Neural progenitor cell (in vitro differentiated cells): ENCODE measurements at regions not wholly inside any gene's neighbourhood (a gene's known extent, or its start where the extent isn't known, plus 50 kb on each side); places are given as distances from the start of the nearest gene placed in this dataset.
A peak's percentile ranks its signal among the peaks of the same experiment; 100 is the strongest.

Source experiments
- DNase-seq: peaks from one replicate; pipeline ENCODE4 v3.0.0-alpha.2; 2016; ENCODE audit warnings: low spot score
- H2AFZ ChIP-seq: fragments of 200-600 bp; sonication (generic); replicated peaks from 2 replicates; pipeline ENCODE4 v1.6.1; 2016; ENCODE audit warnings: antibody characterized with exemption
- H3F3A ChIP-seq: fragments of 200-600 bp; sonication (generic); 2 replicates; pipeline ENCODE4 v1.6.1; 2016; ENCODE audit warnings: antibody characterized with exemption, low read depth
- H3K27ac ChIP-seq: fragments of 200-600 bp; sonication (generic); 2 replicates; pipeline ENCODE4 v1.5.1; 2016; ENCODE audit warnings: mild to moderate bottlenecking
- H3K27me3 ChIP-seq: fragments of 200-600 bp; sonication (generic); 2 replicates; pipeline ENCODE4 v1.6.1; 2016; ENCODE audit warnings: mild to moderate bottlenecking, moderate library complexity
- H3K36me3 ChIP-seq: fragments of 200-600 bp; sonication (generic); 2 replicates; pipeline ENCODE4 v1.5.1; 2016
- H3K4me1 ChIP-seq: fragments of 200-600 bp; sonication (generic); 2 replicates; pipeline ENCODE4 v1.6.1; 2016; ENCODE audit warnings: mixed run types
- H3K4me2 ChIP-seq: fragments of 200-600 bp; sonication (generic); 2 replicates; pipeline ENCODE4 v1.6.1; 2016
- H3K4me3 ChIP-seq: fragments of 200-600 bp; sonication (generic); 2 replicates; pipeline ENCODE4 v1.5.1; 2016
- H3K79me2 ChIP-seq: fragments of 200-600 bp; sonication (generic); 2 replicates; pipeline ENCODE4 v1.6.1; 2016; ENCODE audit warnings: low read depth
- H3K9ac ChIP-seq: fragments of 200-600 bp; sonication (generic); 2 replicates; pipeline ENCODE4 v1.6.1; 2016
- H3K9me3 ChIP-seq: fragments of 200-600 bp; sonication (generic); 2 replicates; pipeline ENCODE4 v1.5.1; 2016; ENCODE audit warnings: low read depth
- H4K20me1 ChIP-seq: fragments of 200-600 bp; sonication (generic); 2 replicates; pipeline ENCODE4 v1.6.1; 2016; ENCODE audit warnings: low read depth
- H3K27ac Mint-ChIP-seq: 3 replicates; pipeline ENCODE4 v1.8.0; 2021; ENCODE audit warnings: mixed read lengths
- H3K27me3 Mint-ChIP-seq: 2 replicates; pipeline ENCODE4 v1.8.0; 2022; ENCODE audit warnings: low read depth, mild to moderate bottlenecking, inconsistent platforms, moderate library complexity, mixed read lengths; ENCODE audit not compliant: insufficient read depth
- H3K36me3 Mint-ChIP-seq: 3 replicates; pipeline ENCODE4 v1.8.0; 2021; ENCODE audit warnings: mixed read lengths
- H3K4me1 Mint-ChIP-seq: 3 replicates; pipeline ENCODE4 v1.8.0; 2021; ENCODE audit warnings: mixed read lengths
- H3K4me3 Mint-ChIP-seq: 3 replicates; pipeline ENCODE4 v1.8.0; 2021; ENCODE audit warnings: mild to moderate bottlenecking, moderate library complexity, mixed read lengths
- H3K9me3 Mint-ChIP-seq: 3 replicates; pipeline ENCODE4 v1.8.0; 2020; ENCODE audit warnings: mixed read lengths
- CTCF ChIP-seq: fragments of 200-600 bp; sonication (generic); IDR thresholded peaks from 2 replicates; pipeline ENCODE4 v1.5.1; 2017; ENCODE audit warnings: antibody characterized with exemption, mild to moderate bottlenecking
- EZH2 ChIP-seq: fragments of 200-600 bp; sonication (generic); IDR thresholded peaks from 2 replicates; pipeline ENCODE4 v1.6.1; 2017; ENCODE audit warnings: antibody characterized with exemption, mild to moderate bottlenecking, moderate library complexity
- EZH2phosphoT487 ChIP-seq: fragments of 200-600 bp; sonication (generic); IDR thresholded peaks from 2 replicates; pipeline ENCODE4 v1.6.1; 2017; ENCODE audit warnings: antibody characterized with exemption

- H3K27me3 ChIP-seq = no peaks in the 10 kb centered on the region
- Mint-ChIP-seq H3K27me3 (peaks cover 3% of the 10 kb centered on the region), H3K27ac (no peak overlapping the region), H3K9me3 (peaks cover 4% of the 10 kb centered on the region), H3K4me1 (peaks cover 26% of the 10 kb centered on the region), H3K36me3 (no peaks in the 10 kb centered on the region), H3K4me3 (no peak overlapping the region)
- H3K36me3 ChIP-seq = no peaks in the 10 kb centered on the region
- no peak overlapping the region for H2AFZ ChIP-seq
- H4K20me1 ChIP-seq = no peaks in the 10 kb centered on the region
- TF ChIP-seq EZH2phosphoT487 (no peak), CTCF (no peak), EZH2 (no peak)
- H3K9ac ChIP-seq = no peak overlapping the region
- H3K27ac ChIP-seq = no peak overlapping the region
- H3K4me1 ChIP-seq = peaks cover 14% of the 10 kb centered on the region
- H3K9me3 ChIP-seq = no peaks in the 10 kb centered on the region
- no peak overlapping the region for H3K4me3 ChIP-seq
- H3F3A ChIP-seq = peaks cover 7% of the 10 kb centered on the region
- no peak for DNase-seq
- H3K4me2 ChIP-seq = no peak overlapping the region
- no peaks in the 10 kb centered on the region for H3K79me2 ChIP-seq
Measured at GRCh38 chr2:234272069-234272850, 221.8 kb downstream of the SPP2 start.

- Histone ChIP-seq H4K20me1 (no peaks in the 10 kb centered on the region), H3K27ac (no peak overlapping the region), H3K9me3 (no peaks in the 10 kb centered on the region), H3K27me3 (no peaks in the 10 kb centered on the region), H3K36me3 (no peaks in the 10 kb centered on the region), H3K79me2 (no peaks in the 10 kb centered on the region), H3K4me3 (no peak overlapping the region), H3F3A (peaks cover 7% of the 10 kb centered on the region), H3K4me2 (no peak overlapping the region), H3K9ac (no peak overlapping the region), H3K4me1 (peaks cover 14% of the 10 kb centered on the region), H2AFZ (no peak overlapping the region)
- DNase-seq = no peak
- Mint-ChIP-seq H3K9me3 (peaks cover 4% of the 10 kb centered on the region), H3K4me1 (peaks cover 26% of the 10 kb centered on the region), H3K27ac (no peak overlapping the region), H3K27me3 (peaks cover 3% of the 10 kb centered on the region), H3K36me3 (no peaks in the 10 kb centered on the region), H3K4me3 (no peak overlapping the region)
- TF ChIP-seq EZH2 = no peak
- no peak for TF ChIP-seq EZH2phosphoT487
- TF ChIP-seq CTCF = no peak
Measured at GRCh38 chr2:234271338-234271737, 220.8 kb downstream of the SPP2 start.

- peak overlapping the region; percentile 17 for H2AFZ ChIP-seq
- H3K4me1 ChIP-seq = no peaks in the 10 kb centered on the region
- H3K9ac ChIP-seq = no peak overlapping the region
- Mint-ChIP-seq H3K36me3 (no peaks in the 10 kb centered on the region), H3K27me3 (peaks cover 5% of the 10 kb centered on the region), H3K4me3 (no peak overlapping the region), H3K27ac (no peak overlapping the region), H3K4me1 (peaks cover 14% of the 10 kb centered on the region), H3K9me3 (peaks cover 4% of the 10 kb centered on the region)
- no peak for DNase-seq
- no peaks in the 10 kb centered on the region for H3K27me3 ChIP-seq
- no peak for TF ChIP-seq CTCF
- TF ChIP-seq EZH2 = no peak
- no peak for TF ChIP-seq EZH2phosphoT487
- no peaks in the 10 kb centered on the region for H3F3A ChIP-seq
- H3K36me3 ChIP-seq = no peaks in the 10 kb centered on the region
- H3K4me2 ChIP-seq = no peak overlapping the region
- no peak overlapping the region for H3K4me3 ChIP-seq
- no peaks in the 10 kb centered on the region for H3K79me2 ChIP-seq
- no peaks in the 10 kb centered on the region for H4K20me1 ChIP-seq
- H3K27ac ChIP-seq = no peak overlapping the region
- H3K9me3 ChIP-seq = no peaks in the 10 kb centered on the region
Measured at GRCh38 chr2:234269769-234270204, 219.3 kb downstream of the SPP2 start.
